GM12878 (cell line): ENCODE measurements at regions not wholly inside any gene's neighbourhood (a gene's known extent, or its start where the extent isn't known, plus 50 kb on each side); places are given as distances from the start of the nearest gene placed in this dataset.

Experiments
- ATAC-seq: fragments of 200-7000 bp; cut with Tn5 transposase; 3 replicates; pipeline ENCODE4 v1.9.1; 2020; ENCODE audit warnings: mild to moderate bottlenecking, moderate library complexity
- BruUV-seq: library from RNA; stranded (reverse); fragments of 400-500 nt; replicated peaks from 2 replicates; lab custom pipeline; 2021; lab: Mats Ljungman, UMichigan
- CTCF ChIA-PET: fragments of 300-600 bp; sonication (Branson Sonifier 250); formaldehyde crosslinking; extraction: SDS; loops from one replicate; lab custom pipeline; 2021; ENCODE audit warnings: inconsistent platforms; lab: Yijun Ruan, JAX
- POLR2A ChIA-PET: fragments of 350-600 bp; formaldehyde crosslinking; extraction: SDS; loops from one replicate; lab custom pipeline; 2021; ENCODE audit warnings: inconsistent platforms; lab: Charles Lee
- RAD21 ChIA-PET: fragments of 300-600 bp; sonication (Branson Sonifier 250); formaldehyde crosslinking; loops from one replicate; lab custom pipeline; 2023; ENCODE audit warnings: antibody characterized with exemption; ENCODE audit not compliant: unreplicated experiment; lab: Charles Lee
- SMC1A ChIA-PET: fragments of 300-600 bp; sonication (Branson Sonifier 250); formaldehyde crosslinking; loops from one replicate; lab custom pipeline; 2023; ENCODE audit not compliant: unreplicated experiment, uncharacterized antibody; lab: Charles Lee
- DNase-seq: peaks from one replicate; pipeline ENCODE4 v3.0.0-alpha.2; 2011; ENCODE audit warnings: low read depth, low spot score
- FAIRE-seq: peaks from 3 replicates; lab custom pipeline; 2011; peaks lifted over from hg19 to GRCh38; lab: Jason Lieb, UNC
- H2AFZ ChIP-seq: 2 replicates; pipeline ENCODE4 v1.6.0; 2011; ENCODE audit warnings: low read depth, low read length, control low read depth; ENCODE audit not compliant: control insufficient read depth
- H3K27ac ChIP-seq: 2 replicates; pipeline ENCODE4 v1.5.1; 2011; ENCODE audit warnings: control low read depth; ENCODE audit not compliant: control insufficient read depth, insufficient read depth
- H3K27me3 ChIP-seq, 2 experiments: replicated peaks in 1 of 2; 2 replicates each; pipeline versions ENCODE4 v1.6.0 to v1.6.1; 2011; ENCODE audit warnings: low read length in 1 of 2; ENCODE audit not compliant: control insufficient read depth in 2 of 2, insufficient read depth in 2 of 2
- H3K36me3 ChIP-seq, 2 experiments: 2 replicates each; pipeline ENCODE4 v1.5.1; 2011; ENCODE audit warnings: low read length in 1 of 2; ENCODE audit not compliant: control insufficient read depth in 2 of 2, insufficient read depth in 2 of 2
- H3K4me1 ChIP-seq: 2 replicates; pipeline ENCODE4 v1.6.1; 2011; ENCODE audit warnings: mild to moderate bottlenecking, low read length, moderate library complexity, mixed read lengths; ENCODE audit not compliant: control insufficient read depth, insufficient read depth
- H3K4me2 ChIP-seq: 2 replicates; pipeline ENCODE4 v1.6.0; 2011; ENCODE audit warnings: control low read depth; ENCODE audit not compliant: control insufficient read depth, insufficient read depth
- H3K4me3 ChIP-seq: fragments of 200-600 bp; sonication (generic); 2 replicates; pipeline ENCODE4 v1.5.1; 2016
- H3K79me2 ChIP-seq: 2 replicates; pipeline ENCODE4 v1.6.0; 2011; ENCODE audit warnings: low read length; ENCODE audit not compliant: control insufficient read depth, insufficient read depth
- H3K9ac ChIP-seq: 2 replicates; pipeline ENCODE4 v1.8.0; 2011; ENCODE audit warnings: low read length, control low read depth, mixed read lengths; ENCODE audit not compliant: control insufficient read depth, insufficient read depth
- H3K9me3 ChIP-seq: replicated peaks from 3 replicates; pipeline ENCODE4 v1.5.1; 2011; ENCODE audit warnings: mild to moderate bottlenecking, low read length; ENCODE audit not compliant: control insufficient read depth, insufficient read depth
- H4K20me1 ChIP-seq: 2 replicates; pipeline ENCODE4 v1.6.0; 2011; ENCODE audit not compliant: control insufficient read depth, insufficient read depth
- FOXM1 ChIP-seq: IDR thresholded peaks from 2 replicates; pipeline ENCODE4 v1.6.1; 2012; ENCODE audit warnings: low read depth, mild to moderate bottlenecking, inconsistent platforms, low read length, moderate library complexity
- KLF5 ChIP-seq: fragments of 450-650 bp; IDR thresholded peaks from 2 replicates; pipeline ENCODE4 v1.6.1; 2014; ENCODE audit warnings: mild to moderate bottlenecking; ENCODE audit not compliant: partially characterized antibody
- MXI1 ChIP-seq: fragments of 150-350 bp; IDR thresholded peaks from 2 replicates; pipeline ENCODE4 v1.6.1; 2011; ENCODE audit warnings: low read depth, mild to moderate bottlenecking, inconsistent platforms, low read length, improper control_type of control experiment
- PKNOX1 ChIP-seq: fragments of 450-650 bp; IDR thresholded peaks from 2 replicates; pipeline ENCODE4 v1.6.1; 2016; ENCODE audit warnings: mild to moderate bottlenecking
- PRDM15 ChIP-seq: fragments of 450-650 bp; formaldehyde crosslinking; IDR thresholded peaks from 2 replicates; pipeline ENCODE4 v1.4.0; 2020; ENCODE audit warnings: mild to moderate bottlenecking, moderate library complexity
- RB1 ChIP-seq: fragments of 450-650 bp; formaldehyde crosslinking; IDR thresholded peaks from 2 replicates; pipeline ENCODE4 v1.6.1; 2017; ENCODE audit warnings: mild to moderate bottlenecking, borderline replicate concordance
- RCOR1 ChIP-seq: conservative IDR thresholded peaks from 2 replicates; pipeline ENCODE4 v1.6.1; 2012; ENCODE audit warnings: low read depth, low read length, improper control_type of control experiment
- SIN3A ChIP-seq: IDR thresholded peaks from 2 replicates; pipeline ENCODE4 v1.6.1; 2012; ENCODE audit warnings: low read depth, low read length, improper control_type of control experiment
- TCF12 ChIP-seq: IDR thresholded peaks from 2 replicates; pipeline ENCODE4 v1.6.1; 2011; ENCODE audit warnings: low read depth, mild to moderate bottlenecking, low read length
- USF1 ChIP-seq: IDR thresholded peaks from 2 replicates; pipeline ENCODE4 v1.6.1; 2011; ENCODE audit warnings: borderline replicate concordance, low read depth, mild to moderate bottlenecking, moderate library complexity, mixed read lengths, low read length; ENCODE audit not compliant: insufficient read depth; ENCODE audit errors: extremely low read length
- ZZZ3 ChIP-seq: IDR thresholded peaks from 2 replicates; pipeline ENCODE4 v1.6.1; 2011; ENCODE audit warnings: low read depth; ENCODE audit not compliant: control insufficient read depth, insufficient read length
- WGBS: methylation state at CpG from one replicate; pipeline ENCODE4 v1.1.6; 2016; ENCODE audit warnings: low lambda C conversion rate; ENCODE audit not compliant: insufficient replicate concordance, insufficient coverage; ENCODE audit errors: missing lambda C conversion rate; 5-methylcytosine and 5-hydroxymethylcytosine counted together
- in situ Hi-C: fragments of 300-500 bp; cut with MboI; formaldehyde crosslinking; loops from 9 replicates; pipeline ENCODE4 v1.14.3; 2018; ENCODE audit warnings: mixed read lengths
- intact Hi-C: fragments of 100-400 bp; cut with micrococcal nuclease; formaldehyde crosslinking; loops from one replicate; pipeline ENCODE4 v1.14.2; 2022; ENCODE audit not compliant: unreplicated experiment
- TF ChIP-seq, protein P1 (sequence below): IDR thresholded peaks from 2 replicates; pipeline ENCODE4 v1.6.1; 2012; ENCODE audit warnings: low read depth, low read length, improper control_type of control experiment

DNA sequence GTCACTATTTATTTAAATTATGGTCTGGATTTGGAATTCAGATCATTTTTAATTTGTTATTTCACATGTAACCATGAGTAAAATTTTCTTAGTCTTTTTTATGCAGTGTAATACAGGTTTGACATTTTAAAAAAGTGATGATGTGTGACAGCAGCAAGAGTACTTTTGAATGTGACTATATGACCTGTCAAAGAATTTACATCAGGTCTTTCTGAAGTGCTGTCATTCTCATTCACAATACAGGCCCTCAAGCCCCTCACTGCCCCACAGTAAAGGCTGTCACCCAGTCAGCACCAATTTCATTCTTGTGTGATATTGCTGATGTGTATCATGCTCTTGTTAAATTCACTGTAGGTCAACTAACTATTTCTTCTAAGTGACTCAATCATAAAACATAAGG is 364.2 kb downstream of the NUP35 start:
- no peaks in the 10 kb centered on the region for H3K4me1 ChIP-seq
- no peaks in the 10 kb centered on the region for H3K79me2 ChIP-seq
- no peak for ATAC-seq
- ChIA-PET RAD21 (no interaction called here), CTCF (no interaction called here), SMC1A (no interaction called here), POLR2A (no interaction called here)
- in situ Hi-C loops (no loop called here), intact Hi-C loops (no loop called here)
- H3K9me3 ChIP-seq: no peaks in the 10 kb centered on the region
- H3K36me3 ChIP-seq: no peaks in the 10 kb centered on the region
- no peak overlapping the region for H2AFZ ChIP-seq
- no peak for DNase-seq
- no peaks in the 10 kb centered on the region for H3K27me3 ChIP-seq
- FAIRE-seq: no peak
- H3K4me2 ChIP-seq: no peak overlapping the region
- H3K27ac ChIP-seq: no peak overlapping the region
- H4K20me1 ChIP-seq: no peaks in the 10 kb centered on the region
- no peak for TF ChIP-seq KLF5
- TF ChIP-seq, protein P1, sequence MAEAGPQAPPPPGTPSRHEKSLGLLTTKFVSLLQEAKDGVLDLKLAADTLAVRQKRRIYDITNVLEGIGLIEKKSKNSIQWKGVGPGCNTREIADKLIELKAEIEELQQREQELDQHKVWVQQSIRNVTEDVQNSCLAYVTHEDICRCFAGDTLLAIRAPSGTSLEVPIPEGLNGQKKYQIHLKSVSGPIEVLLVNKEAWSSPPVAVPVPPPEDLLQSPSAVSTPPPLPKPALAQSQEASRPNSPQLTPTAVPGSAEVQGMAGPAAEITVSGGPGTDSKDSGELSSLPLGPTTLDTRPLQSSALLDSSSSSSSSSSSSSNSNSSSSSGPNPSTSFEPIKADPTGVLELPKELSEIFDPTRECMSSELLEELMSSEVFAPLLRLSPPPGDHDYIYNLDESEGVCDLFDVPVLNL: no peak
- no TSS peak for BruUV-seq
- no peak overlapping the region for H3K4me3 ChIP-seq
- H3K9ac ChIP-seq: no peak overlapping the region

DNA sequence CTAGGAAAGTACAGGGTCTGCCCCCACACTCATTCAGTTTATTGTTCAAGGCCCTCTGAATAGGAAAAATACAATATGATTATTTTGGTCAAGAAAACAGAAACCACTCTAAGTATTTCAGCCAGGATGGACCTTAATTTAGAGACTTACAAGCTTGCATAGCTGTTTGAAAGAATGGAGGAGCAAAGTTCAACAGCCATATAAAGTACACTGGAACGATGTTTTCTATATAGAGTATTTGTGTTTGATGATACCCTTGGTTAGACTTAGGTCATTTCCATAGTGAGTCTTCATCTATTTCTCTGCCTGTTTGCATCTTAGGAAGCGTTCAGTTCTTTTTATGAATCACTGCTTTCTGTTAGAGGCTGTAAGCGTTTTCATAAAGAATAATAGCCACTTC is 366.2 kb downstream of the NUP35 start:
- no peak overlapping the region for H2AFZ ChIP-seq
- BruUV-seq: no TSS peak
- ChIA-PET CTCF (no interaction called here), RAD21 (interaction anchor here (0.6 kb wide), 1 partner anchor 36 kb away, joined by 3 read pairs; no protein-coding TSS in a partner anchor), POLR2A (no interaction called here), SMC1A (interaction anchor here (0.7 kb wide), 1 partner anchor 362 kb away, joined by 4 read pairs; no protein-coding TSS in a partner anchor)
- no peaks in the 10 kb centered on the region for H3K79me2 ChIP-seq
- no peak overlapping the region for H3K9ac ChIP-seq
- H3K9me3 ChIP-seq: no peaks in the 10 kb centered on the region
- no peaks in the 10 kb centered on the region for H3K27me3 ChIP-seq
- FAIRE-seq (no peak), ATAC-seq (no peak), DNase-seq (no peak)
- H3K27ac ChIP-seq: no peak overlapping the region
- no peak overlapping the region for H3K4me2 ChIP-seq
- H3K4me3 ChIP-seq: no peak overlapping the region
- H4K20me1 ChIP-seq: no peaks in the 10 kb centered on the region
- intact Hi-C loops: no loop called here
- in situ Hi-C loops: no loop called here
- no peaks in the 10 kb centered on the region for H3K36me3 ChIP-seq
- H3K4me1 ChIP-seq: no peaks in the 10 kb centered on the region
- 2% methylated on average over 3 of the region's 3 CpGs for WGBS
- TF ChIP-seq SIN3A: no peak
- no peak for TF ChIP-seq USF1
- TF ChIP-seq ZZZ3: no peak
- no peak for TF ChIP-seq FOXM1
- TF ChIP-seq RCOR1: no peak
- TF ChIP-seq TCF12: no peak
- no peak for TF ChIP-seq PRDM15 (CRISPR knock-in tag)
- TF ChIP-seq MXI1: no peak
- no peak for TF ChIP-seq RB1
- TF ChIP-seq PKNOX1: no peak
